Transverse colon (tissue), 4 donors: ENCODE measurements at regions not wholly inside any gene's neighbourhood (a gene's known extent, or its start where the extent isn't known, plus 50 kb on each side); places are given as distances from the start of the nearest gene placed in this dataset.

Experiments
- DNase-seq: peaks from one replicate; pipeline ENCODE4 v3.0.0-alpha.2; 2019
- H3K27ac ChIP-seq, 4 donors: fragments of 200-600 bp; sonication (generic); 2 replicates each; pipeline ENCODE4 v1.5.1; 2016 to 2018; ENCODE audit warnings: inconsistent platforms in 4 of 4
- H3K27me3 ChIP-seq: fragments of 200-600 bp; sonication (generic); 2 replicates; pipeline ENCODE4 v1.5.1; 2017; ENCODE audit warnings: inconsistent platforms
- H3K36me3 ChIP-seq, 4 donors: fragments of 200-600 bp; sonication (generic); 2 replicates each; pipeline ENCODE4 v1.5.1; 2017 to 2019; ENCODE audit warnings: inconsistent platforms in 4 of 4
- H3K4me1 ChIP-seq, 4 donors: fragments of 200-600 bp; sonication (generic); 2 replicates each; pipeline ENCODE4 v1.5.1; 2017 to 2020; ENCODE audit warnings: inconsistent platforms in 4 of 4
- H3K4me3 ChIP-seq, 4 donors: fragments of 200-600 bp; sonication (generic); 1 replicate in 1 of 4; 2 replicates in 3 of 4; pipeline versions ENCODE4 v1.5.1 to v1.6.1; 2017 to 2019; ENCODE audit warnings: inconsistent platforms in 4 of 4
- H3K9me3 ChIP-seq, 2 donors: fragments of 200-600 bp; sonication (generic); 2 replicates each; pipeline ENCODE4 v1.5.1; 2017 to 2019; ENCODE audit warnings: inconsistent platforms in 2 of 2
- CTCF ChIP-seq, 5 experiments: fragments of 200-600 bp in 3 of 5; fragments of 450-650 bp in 2 of 5; sonication (generic) in 3 of 5; IDR thresholded peaks; 1 replicate in 2 of 5; 2 replicates in 3 of 5; pipeline ENCODE4 v1.5.1; 2016 to 2017; ENCODE audit warnings: antibody characterized with exemption in 5 of 5, inconsistent platforms in 3 of 5, mild to moderate bottlenecking in 2 of 5, moderate library complexity in 1 of 5
- EP300 ChIP-seq: sonication (generic); formaldehyde crosslinking; IDR thresholded peaks from one replicate; pipeline ENCODE4 v1.6.1; 2017; ENCODE audit warnings: antibody characterized with exemption, low read depth
- POLR2A ChIP-seq: fragments of 450-650 bp; IDR thresholded peaks from one replicate; pipeline ENCODE4 v1.6.1; 2016; ENCODE audit warnings: antibody characterized with exemption, mild to moderate bottlenecking, moderate library complexity
- POLR2AphosphoS5 ChIP-seq, 3 donors: sonication (generic); formaldehyde crosslinking; IDR thresholded peaks; one replicate each; pipeline ENCODE4 v1.6.1; 2016; ENCODE audit warnings: antibody characterized with exemption in 3 of 3
- WGBS, 2 donors: methylation state at CpG; one replicate each; pipeline ENCODE4 v1.1.5; 2018; ENCODE audit warnings: low coverage in 1 of 2; 5-methylcytosine and 5-hydroxymethylcytosine counted together
- in situ Hi-C, 4 donors: fragments of 200-750 bp; cut with MboI; loops; one replicate each; pipeline versions ENCODE4 v1.15.0 to v1.15.1; 2017; ENCODE audit warnings: low sequenced_read_pairs in 3 of 4, low pct_ligation_motif_present in 1 of 4, low pct_unique_long_range_greater_than_20kb in 1 of 4
- intact Hi-C: fragments of 100-400 bp; cut with DNase I; formaldehyde crosslinking; loops from one replicate; pipeline ENCODE4 v1.15.1; 2023; ENCODE audit warnings: low total_unique reads

- no peak overlapping the region for H3K4me3 ChIP-seq
- intact Hi-C loops: loop anchor here (10.0 kb wide), 1 partner anchor 610 kb away; no protein-coding TSS in a partner anchor
- no peaks in the 10 kb centered on the region for H3K4me1 ChIP-seq
- no peaks in the 10 kb centered on the region for H3K36me3 ChIP-seq
- TF ChIP-seq CTCF (IDR thresholded peaks at IDR 0.05) (no peak), EP300 (no peak), POLR2AphosphoS5 (IDR thresholded peaks at IDR 0.05) (no peak), POLR2A (no peak)
- no peak overlapping the region for H3K27ac ChIP-seq
- no peaks in the 10 kb centered on the region for H3K9me3 ChIP-seq
- in situ Hi-C loops: no loop called here
- no peaks in the 10 kb centered on the region for H3K27me3 ChIP-seq
- no peak for DNase-seq
These were observed 133.3 kb upstream of the TRPM3 start for GRCh38 chr9:71254592-71255277.

GRCh38 chr9:71253011-71253410 lies 131.6 kb upstream of the TRPM3 start:
- Histone ChIP-seq H3K27me3 (no peaks in the 10 kb centered on the region), H3K9me3 (no peaks in the 10 kb centered on the region), H3K4me1 (no peaks in the 10 kb centered on the region), H3K27ac (no peak overlapping the region), H3K4me3 (no peak overlapping the region), H3K36me3 (no peaks in the 10 kb centered on the region)
- in situ Hi-C loops (no loop called here), intact Hi-C loops (loop anchor here (10.0 kb wide), 1 partner anchor 608 kb away; no protein-coding TSS in a partner anchor)
- WGBS, 2 donors: 50 to 63% methylated on average over 1 of the region's 1 CpG
- TF ChIP-seq CTCF (IDR thresholded peaks at IDR 0.05): no peak
- TF ChIP-seq POLR2A: no peak
- TF ChIP-seq EP300: no peak
- TF ChIP-seq POLR2AphosphoS5 (IDR thresholded peaks at IDR 0.05): no peak
- no peak for DNase-seq

GRCh38 chr9:71250581-71250980 lies 129.2 kb upstream of the TRPM3 start:
- intact Hi-C loops (loop anchor here (10.0 kb wide), 1 partner anchor 606 kb away; no protein-coding TSS in a partner anchor), in situ Hi-C loops (no loop called here)
- Histone ChIP-seq H3K9me3 (no peaks in the 10 kb centered on the region), H3K4me1 (no peaks in the 10 kb centered on the region), H3K4me3 (no peak overlapping the region), H3K27ac (no peak overlapping the region), H3K27me3 (no peaks in the 10 kb centered on the region), H3K36me3 (no peaks in the 10 kb centered on the region)
- TF ChIP-seq POLR2AphosphoS5 (IDR thresholded peaks at IDR 0.05): no peak
- TF ChIP-seq CTCF (IDR thresholded peaks at IDR 0.05): no peak
- TF ChIP-seq EP300: no peak
- no peak for TF ChIP-seq POLR2A
- no peak for DNase-seq
- WGBS, 2 donors: 20 to 36% methylated on average over 4 of the region's 4 CpGs

GRCh38 chr9:71249729-71250317 lies 128.4 kb upstream of the TRPM3 start:
- H3K4me3 ChIP-seq: no peak overlapping the region
- no peak for DNase-seq
- WGBS, 2 donors: 9% methylated on average over 5 of the region's 5 CpGs
- H3K9me3 ChIP-seq: no peaks in the 10 kb centered on the region
- H3K27ac ChIP-seq: no peak overlapping the region
- TF ChIP-seq POLR2AphosphoS5 (IDR thresholded peaks at IDR 0.05) (no peak), CTCF (IDR thresholded peaks at IDR 0.05) (peak; percentile 51 to 75 (median 63)), POLR2A (no peak)
- H3K36me3 ChIP-seq: no peaks in the 10 kb centered on the region
- no peaks in the 10 kb centered on the region for H3K27me3 ChIP-seq
- intact Hi-C loops (loop anchor here (10.0 kb wide), 1 partner anchor 605 kb away; no protein-coding TSS in a partner anchor), in situ Hi-C loops (loop anchor here (25.0 kb wide), 3 partner anchors 338 to 613 kb away; no protein-coding TSS in a partner anchor)
- H3K4me1 ChIP-seq: no peaks in the 10 kb centered on the region
